BLaER1 treated with 17β-estradiol and CSF1 and Interleukin-3, amounts not matched to agents 10 nM and 100 nM (cell line): ENCODE measurements at regions not wholly inside any gene's neighbourhood (a gene's known extent, or its start where the extent isn't known, plus 50 kb on each side); places are given as distances from the start of the nearest gene placed in this dataset.

Source experiments
- H3K27ac ChIP-seq, 11 experiments: shearing (Covaris generic); formaldehyde crosslinking; 2 replicates each; pipeline ENCODE4 v1.8.1; 2022
- H3K27me3 ChIP-seq, 11 experiments: shearing (Covaris generic); formaldehyde crosslinking; 2 replicates each; pipeline ENCODE4 v1.8.1; 2022
- H3K36me3 ChIP-seq, 11 experiments: shearing (Covaris generic); formaldehyde crosslinking; 2 replicates each; pipeline ENCODE4 v1.8.1; 2022
- H3K4me1 ChIP-seq, 10 experiments: shearing (Covaris generic); formaldehyde crosslinking; 2 replicates each; pipeline ENCODE4 v1.8.1; 2022
- H3K4me2 ChIP-seq, 11 experiments: shearing (Covaris generic); formaldehyde crosslinking; 2 replicates each; pipeline ENCODE4 v1.8.1; 2022
- H3K4me3 ChIP-seq, 10 experiments: shearing (Covaris generic); formaldehyde crosslinking; 2 replicates each; pipeline ENCODE4 v1.8.1; 2022
- H3K9ac ChIP-seq, 11 experiments: shearing (Covaris generic); formaldehyde crosslinking; 2 replicates each; pipeline ENCODE4 v1.8.1; 2022
- H3K9me3 ChIP-seq, 11 experiments: shearing (Covaris generic); formaldehyde crosslinking; replicated peaks in 1 of 11; 2 replicates each; pipeline ENCODE4 v1.8.1; 2022
- H4K20me1 ChIP-seq, 11 experiments: shearing (Covaris generic); formaldehyde crosslinking; 2 replicates each; pipeline ENCODE4 v1.8.1; 2022
- Cebpa-rat ChIP-seq, 11 experiments: shearing (Covaris generic); IDR thresholded peaks; 2 replicates each; pipeline ENCODE4 v1.8.1; 2022

DNA sequence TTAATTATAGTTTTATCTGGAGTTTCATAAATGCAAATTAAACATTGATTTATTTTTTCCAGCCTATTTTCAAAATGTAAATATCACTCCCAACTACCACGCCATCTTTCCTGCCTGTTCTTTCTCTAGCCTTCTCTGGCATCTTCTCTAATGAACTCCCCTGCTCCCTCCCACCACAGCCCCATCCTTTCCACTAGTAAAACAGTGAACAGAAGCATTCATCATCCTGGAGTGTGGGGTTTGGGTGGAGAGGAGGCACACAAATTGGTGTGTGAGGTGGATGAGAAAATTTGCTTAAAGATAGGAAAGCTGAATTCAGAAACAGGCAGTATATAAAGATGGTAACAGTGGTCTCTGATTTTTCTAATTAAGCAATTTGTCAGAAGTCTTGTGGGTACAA lies 479.4 kb downstream of the ARL4A start:
- Histone ChIP-seq H3K27ac (no peak overlapping the region), H3K9me3 (peaks cover 0 to 9% (median 5%) of the 10 kb centered on the region in 11 experiments; a peak in 6 of 22 replicates), H3K4me2 (no peak overlapping the region), H3K4me3 (no peak overlapping the region), H3K27me3 (no peaks in the 10 kb centered on the region), H4K20me1 (no peaks in the 10 kb centered on the region), H3K4me1 (no peaks in the 10 kb centered on the region), H3K36me3 (no peaks in the 10 kb centered on the region), H3K9ac (no peak overlapping the region)
- TF ChIP-seq Cebpa-rat (IDR thresholded peaks at IDR 0.05): no peak

DNA sequence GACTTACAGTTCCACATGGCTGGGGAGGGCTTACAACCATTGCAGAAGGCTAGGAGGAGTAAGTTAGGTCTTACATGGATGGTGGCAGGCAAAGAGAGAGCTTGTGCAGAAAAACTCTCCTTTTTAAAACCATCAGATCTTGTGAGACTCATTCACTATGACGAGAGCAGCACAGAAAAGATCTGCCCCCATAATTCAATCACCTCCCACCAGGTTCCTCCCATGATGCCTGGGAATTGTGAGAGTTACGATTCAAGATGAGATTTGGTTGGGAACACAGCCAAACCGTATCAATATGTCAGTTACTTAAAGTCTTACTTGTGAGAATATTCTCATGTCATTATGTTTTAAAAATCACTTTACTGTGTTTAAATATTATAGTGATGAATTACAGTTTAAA lies 481.9 kb downstream of the ARL4A start:
- Histone ChIP-seq H3K4me3 (no peak overlapping the region), H3K27ac (no peak overlapping the region), H3K36me3 (no peaks in the 10 kb centered on the region), H4K20me1 (no peaks in the 10 kb centered on the region), H3K4me1 (no peaks in the 10 kb centered on the region), H3K4me2 (no peak overlapping the region), H3K9ac (no peak overlapping the region), H3K27me3 (no peaks in the 10 kb centered on the region), H3K9me3 (peaks cover 0 to 9% (median 5%) of the 10 kb centered on the region in 11 experiments; a peak in 6 of 22 replicates)
- no peak for TF ChIP-seq Cebpa-rat (IDR thresholded peaks at IDR 0.05)

DNA sequence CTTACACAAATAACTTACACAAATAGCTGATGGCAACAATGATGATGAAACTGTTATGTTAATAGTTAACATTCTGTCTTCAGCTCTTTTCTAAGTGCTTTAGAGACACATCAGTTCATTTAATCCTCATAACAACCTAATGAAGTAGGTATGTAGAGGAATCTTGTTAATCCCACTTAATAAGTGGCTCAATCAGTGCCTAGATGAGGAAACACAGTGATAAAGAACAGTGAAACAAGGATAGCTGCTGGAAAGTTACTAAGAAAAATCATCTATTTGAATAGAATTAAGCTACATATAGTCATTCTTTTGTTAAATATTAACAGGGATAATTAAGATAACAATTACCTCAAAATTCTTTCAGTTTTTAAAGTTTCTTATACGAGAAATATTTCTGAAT lies 487.6 kb downstream of the ARL4A start:
- no peaks in the 10 kb centered on the region for H3K27me3 ChIP-seq
- no peak overlapping the region for H3K9ac ChIP-seq
- no peak overlapping the region for H3K27ac ChIP-seq
- TF ChIP-seq Cebpa-rat (IDR thresholded peaks at IDR 0.05): no peak
- H3K4me2 ChIP-seq: no peak overlapping the region
- no peaks in the 10 kb centered on the region for H4K20me1 ChIP-seq
- no peaks in the 10 kb centered on the region for H3K9me3 ChIP-seq
- no peaks in the 10 kb centered on the region for H3K36me3 ChIP-seq
- no peaks in the 10 kb centered on the region for H3K4me1 ChIP-seq
- no peak overlapping the region for H3K4me3 ChIP-seq

DNA sequence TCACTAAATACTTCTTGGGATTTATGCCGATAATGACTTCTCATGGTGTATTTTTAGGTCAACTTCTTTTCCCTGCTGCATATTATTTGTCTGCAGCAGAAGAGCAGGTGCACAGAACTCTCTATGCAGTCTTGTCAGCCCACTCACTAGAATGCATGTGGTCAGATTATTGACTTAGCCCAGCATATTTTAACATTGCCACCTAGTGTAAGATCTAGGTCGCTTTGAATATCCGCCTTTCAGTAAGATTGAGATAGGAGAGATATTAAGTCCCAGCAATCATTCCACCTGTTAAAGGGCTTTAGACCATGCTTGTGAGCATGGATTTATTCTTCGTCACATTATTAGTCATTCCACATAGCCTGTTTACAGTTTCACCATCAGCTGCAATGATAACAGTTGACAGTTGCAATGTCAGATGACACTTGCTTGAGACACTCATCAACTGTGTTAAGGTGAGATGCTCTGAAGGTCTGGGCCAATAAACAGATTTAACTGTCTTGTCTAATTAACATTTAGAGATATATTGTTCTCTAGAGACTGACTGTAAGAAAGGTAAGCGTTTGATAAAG lies 491.7 kb downstream of the ARL4A start:
- Histone ChIP-seq H3K27ac (no peak overlapping the region), H3K4me2 (no peak overlapping the region), H3K36me3 (no peaks in the 10 kb centered on the region), H3K27me3 (no peaks in the 10 kb centered on the region), H3K4me1 (no peaks in the 10 kb centered on the region), H3K4me3 (no peak overlapping the region), H3K9me3 (no peaks in the 10 kb centered on the region), H3K9ac (no peak overlapping the region), H4K20me1 (no peaks in the 10 kb centered on the region)
- TF ChIP-seq Cebpa-rat (IDR thresholded peaks at IDR 0.05): no peak

DNA sequence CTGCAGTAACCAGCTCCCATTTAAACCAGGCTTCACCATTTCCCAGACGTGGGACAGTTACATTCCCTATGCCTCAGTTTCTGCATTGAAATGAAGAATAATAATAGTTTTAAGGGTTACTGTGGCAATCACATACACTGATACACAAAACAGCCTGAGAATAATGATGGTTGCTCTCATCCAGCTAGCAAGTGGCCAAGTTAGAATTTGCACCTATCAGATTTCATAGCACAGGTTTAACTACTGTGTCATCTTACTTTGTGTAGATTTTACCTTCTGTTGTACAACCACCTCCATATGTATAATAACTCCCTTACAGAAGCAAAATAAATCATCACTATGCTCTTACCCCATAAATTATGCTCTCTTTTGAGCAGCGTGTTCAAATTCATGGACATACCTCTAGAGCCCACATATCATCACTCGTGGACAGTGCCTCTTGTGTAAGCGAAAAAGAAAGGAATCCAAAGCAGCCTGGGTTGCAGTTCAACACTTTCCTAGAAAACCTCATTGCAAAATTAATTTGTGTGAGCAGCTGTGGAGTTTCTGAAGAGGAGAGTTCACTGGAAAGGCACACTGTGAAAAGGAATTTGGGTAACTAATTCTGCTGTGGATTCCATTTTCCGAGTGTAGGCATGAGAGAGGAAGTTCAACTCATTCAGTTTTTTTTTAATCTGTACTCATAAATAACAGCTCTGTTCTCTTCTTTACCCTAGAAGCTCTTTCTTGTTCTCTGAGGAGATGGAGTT lies 492.5 kb downstream of the ARL4A start:
- no peak overlapping the region for H3K4me2 ChIP-seq
- no peak for TF ChIP-seq Cebpa-rat (IDR thresholded peaks at IDR 0.05)
- no peaks in the 10 kb centered on the region for H3K36me3 ChIP-seq
- no peak overlapping the region for H3K27ac ChIP-seq
- H3K9ac ChIP-seq: no peak overlapping the region
- H3K4me3 ChIP-seq: no peak overlapping the region
- no peaks in the 10 kb centered on the region for H3K9me3 ChIP-seq
- H3K4me1 ChIP-seq: no peaks in the 10 kb centered on the region
- no peaks in the 10 kb centered on the region for H3K27me3 ChIP-seq
- no peaks in the 10 kb centered on the region for H4K20me1 ChIP-seq

DNA sequence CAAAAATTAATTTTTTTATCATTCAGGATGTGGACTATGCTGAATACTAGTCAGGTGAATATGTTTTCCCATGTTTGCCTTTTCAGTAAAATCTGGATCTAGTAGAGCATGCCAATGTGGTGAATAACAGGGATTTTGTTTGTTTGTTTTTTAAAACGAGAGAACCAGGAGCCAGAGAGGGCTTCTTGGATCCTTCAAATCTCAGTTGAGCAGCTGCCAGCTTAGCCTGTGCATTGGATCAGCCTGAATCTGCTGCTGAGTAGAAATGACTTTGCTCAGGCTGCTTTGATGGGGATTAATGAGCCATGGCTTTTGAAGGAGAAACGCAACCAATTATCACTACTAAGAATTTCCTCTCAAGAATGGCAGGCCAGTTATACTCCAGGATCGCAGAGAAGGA lies 493.8 kb downstream of the ARL4A start:
- Histone ChIP-seq H4K20me1 (no peaks in the 10 kb centered on the region), H3K4me3 (no peak overlapping the region), H3K27ac (no peak overlapping the region), H3K9me3 (no peaks in the 10 kb centered on the region), H3K4me1 (no peaks in the 10 kb centered on the region), H3K27me3 (no peaks in the 10 kb centered on the region), H3K9ac (no peak overlapping the region), H3K4me2 (no peak overlapping the region), H3K36me3 (no peaks in the 10 kb centered on the region)
- no peak for TF ChIP-seq Cebpa-rat (IDR thresholded peaks at IDR 0.05)

DNA sequence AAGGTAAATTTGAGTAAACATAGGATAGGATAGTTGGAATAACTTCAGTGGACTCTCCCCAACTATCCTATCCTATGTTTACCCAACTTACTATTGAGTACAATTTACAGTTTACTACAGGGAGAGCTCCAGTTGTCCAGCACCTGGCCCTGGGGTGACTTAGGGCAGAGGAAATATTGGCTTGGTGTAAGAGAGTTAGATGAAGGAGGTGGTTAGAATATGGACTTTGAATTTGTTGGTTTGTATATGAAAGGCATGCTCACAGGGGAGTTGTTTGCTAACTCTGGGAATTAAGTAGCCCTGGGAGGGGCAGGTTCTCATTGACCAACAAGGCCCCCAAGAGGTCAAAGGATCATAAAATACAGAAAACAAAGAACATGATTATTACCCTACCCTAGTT lies 497.7 kb downstream of the ARL4A start:
- no peak for TF ChIP-seq Cebpa-rat (IDR thresholded peaks at IDR 0.05)
- Histone ChIP-seq H3K4me2 (no peak overlapping the region), H3K4me3 (no peak overlapping the region), H3K9ac (no peak overlapping the region), H3K4me1 (no peaks in the 10 kb centered on the region), H4K20me1 (no peaks in the 10 kb centered on the region), H3K36me3 (no peaks in the 10 kb centered on the region), H3K9me3 (no peaks in the 10 kb centered on the region), H3K27me3 (no peaks in the 10 kb centered on the region), H3K27ac (no peak overlapping the region)

DNA sequence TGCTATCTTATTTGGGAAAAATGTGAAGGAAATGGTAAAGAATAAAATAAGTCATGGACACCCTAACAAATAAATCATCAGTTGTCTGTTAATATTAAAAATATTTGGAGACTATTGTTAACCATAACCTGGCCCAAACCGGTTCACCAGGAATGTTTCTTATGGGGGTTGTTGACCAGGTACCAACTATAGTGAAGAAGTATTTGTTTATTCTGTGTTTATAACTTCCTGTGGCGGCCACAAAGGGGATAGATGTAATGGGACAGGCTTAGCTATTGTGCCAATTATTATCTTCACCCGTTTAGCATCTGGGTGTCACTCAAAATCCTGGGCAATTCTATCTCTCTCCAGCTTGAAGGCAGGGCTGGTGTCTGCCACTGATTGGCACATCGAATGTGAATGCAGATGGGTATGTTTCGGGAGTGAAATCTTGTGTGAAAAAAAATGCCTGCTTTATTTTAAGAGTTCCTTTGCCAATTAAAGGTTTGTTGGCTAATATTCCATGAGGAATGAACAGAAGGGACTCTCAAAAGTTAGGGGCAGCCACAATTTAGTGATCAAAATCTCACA lies 500.9 kb downstream of the ARL4A start:
- Histone ChIP-seq H3K4me3 (no peak overlapping the region), H3K27ac (no peak overlapping the region), H3K9ac (no peak overlapping the region), H3K4me1 (no peaks in the 10 kb centered on the region), H3K27me3 (no peaks in the 10 kb centered on the region), H3K4me2 (no peak overlapping the region), H4K20me1 (no peaks in the 10 kb centered on the region), H3K36me3 (no peaks in the 10 kb centered on the region), H3K9me3 (no peaks in the 10 kb centered on the region)
- TF ChIP-seq Cebpa-rat (IDR thresholded peaks at IDR 0.05): no peak

DNA sequence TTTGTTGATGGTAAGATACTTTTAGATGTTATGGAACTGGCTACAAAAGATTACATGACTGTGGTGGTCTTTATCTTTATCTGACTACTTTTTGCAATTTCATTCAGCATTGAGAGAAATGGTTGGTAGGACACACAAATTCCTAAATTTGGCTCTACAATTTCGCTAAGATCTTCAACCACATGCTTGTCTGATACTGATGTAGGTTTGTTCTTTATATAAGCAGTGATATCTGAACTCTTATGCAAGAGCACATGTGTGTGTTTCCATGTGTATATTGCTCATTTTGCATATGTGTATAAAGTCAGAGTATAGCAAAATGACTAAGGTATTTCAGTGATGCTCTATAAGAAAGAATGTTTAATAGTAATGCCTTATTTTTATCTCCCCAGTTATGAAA lies 501.5 kb downstream of the ARL4A start:
- Histone ChIP-seq H3K4me1 (no peaks in the 10 kb centered on the region), H3K27ac (no peak overlapping the region), H3K27me3 (no peaks in the 10 kb centered on the region), H3K36me3 (no peaks in the 10 kb centered on the region), H3K9ac (no peak overlapping the region), H3K4me2 (no peak overlapping the region), H4K20me1 (no peaks in the 10 kb centered on the region), H3K4me3 (no peak overlapping the region), H3K9me3 (no peaks in the 10 kb centered on the region)
- TF ChIP-seq Cebpa-rat (IDR thresholded peaks at IDR 0.05): no peak

DNA sequence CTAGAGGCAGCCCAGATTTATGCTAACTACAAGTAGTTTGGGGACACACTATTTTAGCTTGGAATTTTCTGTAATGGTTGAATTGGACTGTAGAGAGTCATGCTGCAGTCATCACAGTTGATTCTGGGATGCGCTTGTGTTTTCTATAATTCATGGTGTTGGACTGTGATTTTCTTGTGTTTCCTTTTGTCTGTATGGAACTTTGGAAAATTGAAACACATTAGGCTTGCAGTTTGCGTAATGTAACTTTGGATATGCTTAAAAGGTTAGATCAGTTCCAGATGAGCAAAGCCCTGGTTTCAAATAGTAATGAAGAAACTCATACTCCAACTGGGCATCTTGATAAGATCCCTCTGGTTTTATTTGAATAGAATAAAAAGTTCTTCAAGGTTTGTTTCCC lies 502.2 kb downstream of the ARL4A start:
- TF ChIP-seq Cebpa-rat (IDR thresholded peaks at IDR 0.05): no peak
- Histone ChIP-seq H4K20me1 (no peaks in the 10 kb centered on the region), H3K9ac (no peak overlapping the region), H3K4me1 (no peaks in the 10 kb centered on the region), H3K9me3 (no peaks in the 10 kb centered on the region), H3K27ac (no peak overlapping the region), H3K4me2 (no peak overlapping the region), H3K27me3 (no peaks in the 10 kb centered on the region), H3K4me3 (no peak overlapping the region), H3K36me3 (no peaks in the 10 kb centered on the region)
